HEK293T (cell line): ENCODE measurements at regions not wholly inside any gene's neighbourhood (a gene's known extent, or its start where the extent isn't known, plus 50 kb on each side); places are given as distances from the start of the nearest gene placed in this dataset.

ENCODE experiments used
- FOXA1 ChIP-seq: fragments of 450-650 bp; IDR thresholded peaks from 2 replicates; pipeline ENCODE4 v1.6.1; 2016; ENCODE audit warnings: mild to moderate bottlenecking
- FOXM1 ChIP-seq: fragments of 450-650 bp; IDR thresholded peaks from 2 replicates; pipeline ENCODE4 v1.6.1; 2017; ENCODE audit warnings: mild to moderate bottlenecking, borderline replicate concordance
- HDGF ChIP-seq: fragments of 450-650 bp; IDR thresholded peaks from 2 replicates; pipeline ENCODE4 v1.6.1; 2017; ENCODE audit warnings: antibody characterized with exemption, borderline replicate concordance
- NFRKB ChIP-seq: fragments of 450-650 bp; IDR thresholded peaks from 2 replicates; pipeline ENCODE4 v1.6.1; 2016; ENCODE audit warnings: mild to moderate bottlenecking, moderate library complexity
- ZNF384 ChIP-seq: fragments of 450-650 bp; IDR thresholded peaks from 2 replicates; pipeline ENCODE4 v1.6.1; 2016

GRCh38 chr1:43059640-43060574 is 101.2 kb upstream of the SLC2A1 start:
- no peak for TF ChIP-seq FOXM1
- no peak for TF ChIP-seq ZNF384
- no peak for TF ChIP-seq FOXA1
- no peak for TF ChIP-seq NFRKB
- no peak for TF ChIP-seq HDGF
